ENCODE measurements at regions not wholly inside any gene's neighbourhood (a gene's known extent, or its start where the extent isn't known, plus 50 kb on each side); places are given as distances from the start of the nearest gene placed in this dataset.

DNA sequence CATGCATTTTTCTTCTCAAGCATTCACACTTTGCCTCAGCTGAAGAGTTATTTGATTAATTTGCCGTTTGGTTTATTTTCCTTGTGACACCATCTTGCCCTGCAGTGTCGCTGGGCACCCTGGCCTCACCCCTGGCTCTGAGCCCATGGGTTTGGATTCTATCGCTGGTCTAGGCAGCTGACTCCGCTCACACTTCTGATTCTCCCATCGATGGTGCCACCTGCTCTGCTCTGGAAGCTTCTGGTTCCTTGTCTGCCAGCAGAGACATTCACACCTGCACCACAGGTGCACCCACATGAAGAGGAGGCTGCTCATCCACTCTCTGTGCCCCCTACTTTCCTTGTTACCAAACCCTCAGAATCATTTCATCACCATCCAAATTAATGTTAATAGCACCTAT lies 291.6 kb upstream of the CDH4 start:
- FAIRE-seq (no peak), DNase-seq (ENCODE audit: low read depth in 1 of 2, low spot score in 2 of 2) (no peak)
- no peak overlapping the region for H3K14ac ChIP-seq (ENCODE audit: insufficient read length)
- no peaks in the 10 kb centered on the region for H3K9me3 ChIP-seq (ENCODE audit: insufficient read depth in 2 of 2, low read depth in 1 of 2, low read length in 1 of 2)
- ChIA-PET POLR2A (ENCODE audit: partially characterized antibody) (no interaction called here), CTCF (ENCODE audit: partially characterized antibody) (interaction anchor here (0.6 kb wide), 1 partner anchor 11 kb away, joined by 3 read pairs; no protein-coding TSS in a partner anchor)
- no peak overlapping the region for H3K4ac ChIP-seq (replicated peaks; ENCODE audit: insufficient read length, low read depth, low read length)
- no peak overlapping the region for H4K91ac ChIP-seq (replicated peaks; ENCODE audit: insufficient read length, low read length)
- H3K27ac ChIP-seq (ENCODE audit: low read depth, low read length), result no peak overlapping the region
- H3K23me2 ChIP-seq (ENCODE audit: low read depth, low read length), result no peaks in the 10 kb centered on the region
- TF ChIP-seq RAD21 (IDR thresholded peaks at IDR 0.05 in 1 of 2, conservative IDR thresholded peaks at IDR 0.05 in 1 of 2; ENCODE audit: low read depth in 2 of 2, low read length in 2 of 2), result no peak
- TF ChIP-seq SIN3A (conservative IDR thresholded peaks at IDR 0.05 in 1 of 2, IDR thresholded peaks at IDR 0.05 in 1 of 2; ENCODE audit: low read depth in 1 of 2, low read length in 2 of 2), result no peak
- TF ChIP-seq BRCA1 (IDR thresholded peaks at IDR 0.05; ENCODE audit: low read depth, low read length), result no peak
- TF ChIP-seq TAF7 (optimal IDR thresholded peaks at IDR 0.05; ENCODE audit: borderline replicate concordance, low read depth, low read length), result no peak
- TF ChIP-seq CHD2 (IDR thresholded peaks at IDR 0.05; ENCODE audit: low read length), result no peak
- no peak for TF ChIP-seq BCL11A (IDR thresholded peaks at IDR 0.05; ENCODE audit: low read depth in 2 of 2, low read length in 2 of 2)
- TF ChIP-seq, protein P1, sequence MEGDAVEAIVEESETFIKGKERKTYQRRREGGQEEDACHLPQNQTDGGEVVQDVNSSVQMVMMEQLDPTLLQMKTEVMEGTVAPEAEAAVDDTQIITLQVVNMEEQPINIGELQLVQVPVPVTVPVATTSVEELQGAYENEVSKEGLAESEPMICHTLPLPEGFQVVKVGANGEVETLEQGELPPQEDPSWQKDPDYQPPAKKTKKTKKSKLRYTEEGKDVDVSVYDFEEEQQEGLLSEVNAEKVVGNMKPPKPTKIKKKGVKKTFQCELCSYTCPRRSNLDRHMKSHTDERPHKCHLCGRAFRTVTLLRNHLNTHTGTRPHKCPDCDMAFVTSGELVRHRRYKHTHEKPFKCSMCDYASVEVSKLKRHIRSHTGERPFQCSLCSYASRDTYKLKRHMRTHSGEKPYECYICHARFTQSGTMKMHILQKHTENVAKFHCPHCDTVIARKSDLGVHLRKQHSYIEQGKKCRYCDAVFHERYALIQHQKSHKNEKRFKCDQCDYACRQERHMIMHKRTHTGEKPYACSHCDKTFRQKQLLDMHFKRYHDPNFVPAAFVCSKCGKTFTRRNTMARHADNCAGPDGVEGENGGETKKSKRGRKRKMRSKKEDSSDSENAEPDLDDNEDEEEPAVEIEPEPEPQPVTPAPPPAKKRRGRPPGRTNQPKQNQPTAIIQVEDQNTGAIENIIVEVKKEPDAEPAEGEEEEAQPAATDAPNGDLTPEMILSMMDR (IDR thresholded peaks at IDR 0.05; ENCODE audit: control extremely low read depth in 1 of 3, insufficient read depth in 1 of 3, low read depth in 1 of 3, low read length in 3 of 3), result no peak
- TF ChIP-seq CREB1 (IDR thresholded peaks at IDR 0.05), result no peak
- H2AFZ ChIP-seq (ENCODE audit: low read length), result no peak overlapping the region
- H3K4me1 ChIP-seq (replicated peaks in 1 of 4; ENCODE audit: control insufficient read depth in 3 of 4, insufficient read depth in 4 of 4, low read length in 3 of 4), result peaks cover 0 to 2% (median 0%) of the 10 kb centered on the region in 4 experiments; a peak in 1 of 7 replicates
- H2BK120ac ChIP-seq (replicated peaks; ENCODE audit: low read depth, low read length), result no peak overlapping the region
- H3K36me3 ChIP-seq (ENCODE audit: control insufficient read depth in 2 of 4, insufficient read depth in 4 of 4, low read length in 3 of 4), result no peaks in the 10 kb centered on the region
- H2BK15ac ChIP-seq (ENCODE audit: low read length), result no peak overlapping the region
- H4K5ac ChIP-seq (ENCODE audit: insufficient read length, low read depth, low read length), result no peak overlapping the region
- no peak overlapping the region for H2AK5ac ChIP-seq (ENCODE audit: low read depth, low read length)
- no peak overlapping the region for H3K4me2 ChIP-seq (ENCODE audit: insufficient read depth in 1 of 2, low read depth in 2 of 2, low read length in 2 of 2)
- H3K79me1 ChIP-seq (ENCODE audit: low read depth, low read length), result no peaks in the 10 kb centered on the region
- H3K23ac ChIP-seq (ENCODE audit: insufficient read length), result no peak overlapping the region
- WGBS, 2 experiments (ENCODE audit: extremely low coverage in 1 of 2, insufficient coverage in 1 of 2, insufficient read length in 1 of 2, insufficient replicate concordance in 2 of 2, low coverage in 1 of 2, low lambda C conversion rate in 2 of 2, missing lambda C conversion rate in 1 of 2), result 83% methylated on average over 5 of the region's 5 CpGs; no CpG with 5 or more reads in 1 of the 2 experiments
- no peak overlapping the region for H4K8ac ChIP-seq (ENCODE audit: extremely low read depth, insufficient read depth, low read length)
- H3K79me2 ChIP-seq (ENCODE audit: control insufficient read depth in 1 of 2, insufficient read depth in 2 of 2, low read length in 2 of 2), result no peaks in the 10 kb centered on the region
- H2BK20ac ChIP-seq (ENCODE audit: low read length), result no peak overlapping the region
- no peak overlapping the region for H2BK5ac ChIP-seq (ENCODE audit: low read depth, low read length)
- no peak overlapping the region for H3K18ac ChIP-seq (ENCODE audit: extremely low read depth, low read length)
- H4K20me1 ChIP-seq (replicated peaks in 1 of 2; ENCODE audit: control insufficient read depth in 1 of 2, insufficient read depth in 2 of 2, low read length in 2 of 2), result no peaks in the 10 kb centered on the region
- peaks cover 0 to 14% (median 8%) of the 10 kb centered on the region in 4 experiments; a peak in 4 of 7 replicates for H3K27me3 ChIP-seq (replicated peaks in 1 of 4; ENCODE audit: control insufficient read depth in 3 of 4, extremely low read depth in 1 of 4, insufficient read depth in 3 of 4, low read length in 3 of 4)
- H2BK12ac ChIP-seq (ENCODE audit: low read depth, low read length), result no peak overlapping the region
- no peak overlapping the region for H3K56ac ChIP-seq (replicated peaks; ENCODE audit: insufficient read length, low read depth, low read length)
- no peak overlapping the region for H3K4me3 ChIP-seq (ENCODE audit: extremely low read depth in 1 of 4, insufficient read depth in 2 of 4, low read depth in 3 of 4, low read length in 4 of 4)
- no peak overlapping the region for H3K9ac ChIP-seq (replicated peaks in 1 of 4; ENCODE audit: extremely low read depth in 1 of 4, low read depth in 3 of 4, low read length in 3 of 4)

All from H1 (cell line).